ENCODE measurements at regions not wholly inside any gene's neighbourhood (a gene's known extent, or its start where the extent isn't known, plus 50 kb on each side); places are given as distances from the start of the nearest gene placed in this dataset.
A peak's percentile ranks its signal among the peaks of the same experiment; 100 is the strongest.

- no peak for DNase-seq (ENCODE audit: low read depth)
- no peak for TF ChIP-seq CTCF (IDR thresholded peaks at IDR 0.05; ENCODE audit: control insufficient read depth, insufficient read depth, low read depth, low read length, missing control alignments)
- no peak overlapping the region for H3K4me3 ChIP-seq (ENCODE audit: control insufficient read depth, low read depth, low read length)
Observed at GRCh38 chr11:109193880-109194279, 228.1 kb upstream of the C11orf87 start.

- no peak for DNase-seq (ENCODE audit: low read depth)
- no peak overlapping the region for H3K4me3 ChIP-seq (ENCODE audit: control insufficient read depth, low read depth, low read length)
- no peak for TF ChIP-seq CTCF (IDR thresholded peaks at IDR 0.05; ENCODE audit: control insufficient read depth, insufficient read depth, low read depth, low read length, missing control alignments)
Observed at GRCh38 chr11:109196016-109196415, 226.0 kb upstream of the C11orf87 start.

GRCh38 chr11:109197656-109198055, 224.3 kb upstream of the C11orf87 start:
- DNase-seq (ENCODE audit: low read depth) = peak; percentile 27
- H3K4me3 ChIP-seq (ENCODE audit: control insufficient read depth, low read depth, low read length) = no peak overlapping the region
- no peak for TF ChIP-seq CTCF (IDR thresholded peaks at IDR 0.05; ENCODE audit: control insufficient read depth, insufficient read depth, low read depth, low read length, missing control alignments)

- no peak for DNase-seq (ENCODE audit: low read depth)
- no peak overlapping the region for H3K4me3 ChIP-seq (ENCODE audit: control insufficient read depth, low read depth, low read length)
- TF ChIP-seq CTCF (IDR thresholded peaks at IDR 0.05; ENCODE audit: control insufficient read depth, insufficient read depth, low read depth, low read length, missing control alignments) = no peak
Observed at GRCh38 chr11:109203176-109203575, 218.8 kb upstream of the C11orf87 start.

- DNase-seq (ENCODE audit: low read depth) = no peak
- TF ChIP-seq CTCF (IDR thresholded peaks at IDR 0.05; ENCODE audit: control insufficient read depth, insufficient read depth, low read depth, low read length, missing control alignments) = no peak
- H3K4me3 ChIP-seq (ENCODE audit: control insufficient read depth, low read depth, low read length) = no peak overlapping the region
Observed at GRCh38 chr11:109205312-109205711, 216.7 kb upstream of the C11orf87 start.

GRCh38 chr11:109208121-109208520, 213.9 kb upstream of the C11orf87 start:
- DNase-seq (ENCODE audit: low read depth) = no peak
- no peak for TF ChIP-seq CTCF (IDR thresholded peaks at IDR 0.05; ENCODE audit: control insufficient read depth, insufficient read depth, low read depth, low read length, missing control alignments)
- H3K4me3 ChIP-seq (ENCODE audit: control insufficient read depth, low read depth, low read length) = no peak overlapping the region

- no peak for TF ChIP-seq CTCF (IDR thresholded peaks at IDR 0.05; ENCODE audit: control insufficient read depth, insufficient read depth, low read depth, low read length, missing control alignments)
- no peak for DNase-seq (ENCODE audit: low read depth)
- no peak overlapping the region for H3K4me3 ChIP-seq (ENCODE audit: control insufficient read depth, low read depth, low read length)
Observed at GRCh38 chr11:109209572-109209971, 212.4 kb upstream of the C11orf87 start.
